ENCODE measurements at regions not wholly inside any gene's neighbourhood (a gene's known extent, or its start where the extent isn't known, plus 50 kb on each side); places are given as distances from the start of the nearest gene placed in this dataset.

GRCh38 chr9:93900971-93901861 lies 53.9 kb downstream of the BARX1 start:
- H3K9ac ChIP-seq (ENCODE audit: low read length): no peak overlapping the region
- no peak overlapping the region for H3K4me3 ChIP-seq (ENCODE audit: low read depth, low read length)
- H3K27me3 ChIP-seq (ENCODE audit: control insufficient read depth, insufficient read depth, low read length): no peaks in the 10 kb centered on the region
- H3K4me1 ChIP-seq (ENCODE audit: control insufficient read depth, insufficient read depth, low read length): no peaks in the 10 kb centered on the region
- H3K27ac ChIP-seq (ENCODE audit: low read depth, low read length): no peak overlapping the region
- peaks cover 6% of the 10 kb centered on the region; the same call in 1 of the 2 replicates for H3K9me3 ChIP-seq (ENCODE audit: control insufficient read depth, insufficient read depth, low read depth, low read length)
- no peaks in the 10 kb centered on the region for H3K36me3 ChIP-seq (ENCODE audit: control insufficient read depth, insufficient read depth, low read length)

GRCh38 chr9:93900436-93900819 lies 54.7 kb downstream of the BARX1 start:
- no peak overlapping the region for H3K4me3 ChIP-seq (ENCODE audit: low read depth, low read length)
- H3K27ac ChIP-seq (ENCODE audit: low read depth, low read length): no peak overlapping the region
- H3K27me3 ChIP-seq (ENCODE audit: control insufficient read depth, insufficient read depth, low read length): no peaks in the 10 kb centered on the region

GRCh38 chr9:93899609-93900435 lies 55.3 kb downstream of the BARX1 start:
- H3K4me1 ChIP-seq (ENCODE audit: control insufficient read depth, insufficient read depth, low read length): no peaks in the 10 kb centered on the region
- no peak overlapping the region for H3K4me3 ChIP-seq (ENCODE audit: low read depth, low read length)
- no peak overlapping the region for H3K27ac ChIP-seq (ENCODE audit: low read depth, low read length)
- peaks cover 6% of the 10 kb centered on the region; the same call in 1 of the 2 replicates for H3K9me3 ChIP-seq (ENCODE audit: control insufficient read depth, insufficient read depth, low read depth, low read length)
- no peak overlapping the region for H3K9ac ChIP-seq (ENCODE audit: low read length)
- H3K36me3 ChIP-seq (ENCODE audit: control insufficient read depth, insufficient read depth, low read length): no peaks in the 10 kb centered on the region
- H3K27me3 ChIP-seq (ENCODE audit: control insufficient read depth, insufficient read depth, low read length): no peaks in the 10 kb centered on the region

More at GRCh38 chr9:93900436-93900819, 54.7 kb downstream of the BARX1 start:
- H3K9me3 ChIP-seq (ENCODE audit: control insufficient read depth, insufficient read depth, low read depth, low read length): peaks cover 6% of the 10 kb centered on the region; the same call in 1 of the 2 replicates
- no peak overlapping the region for H3K9ac ChIP-seq (ENCODE audit: low read length)
- H3K36me3 ChIP-seq (ENCODE audit: control insufficient read depth, insufficient read depth, low read length): no peaks in the 10 kb centered on the region
- no peaks in the 10 kb centered on the region for H3K4me1 ChIP-seq (ENCODE audit: control insufficient read depth, insufficient read depth, low read length)

DNA sequence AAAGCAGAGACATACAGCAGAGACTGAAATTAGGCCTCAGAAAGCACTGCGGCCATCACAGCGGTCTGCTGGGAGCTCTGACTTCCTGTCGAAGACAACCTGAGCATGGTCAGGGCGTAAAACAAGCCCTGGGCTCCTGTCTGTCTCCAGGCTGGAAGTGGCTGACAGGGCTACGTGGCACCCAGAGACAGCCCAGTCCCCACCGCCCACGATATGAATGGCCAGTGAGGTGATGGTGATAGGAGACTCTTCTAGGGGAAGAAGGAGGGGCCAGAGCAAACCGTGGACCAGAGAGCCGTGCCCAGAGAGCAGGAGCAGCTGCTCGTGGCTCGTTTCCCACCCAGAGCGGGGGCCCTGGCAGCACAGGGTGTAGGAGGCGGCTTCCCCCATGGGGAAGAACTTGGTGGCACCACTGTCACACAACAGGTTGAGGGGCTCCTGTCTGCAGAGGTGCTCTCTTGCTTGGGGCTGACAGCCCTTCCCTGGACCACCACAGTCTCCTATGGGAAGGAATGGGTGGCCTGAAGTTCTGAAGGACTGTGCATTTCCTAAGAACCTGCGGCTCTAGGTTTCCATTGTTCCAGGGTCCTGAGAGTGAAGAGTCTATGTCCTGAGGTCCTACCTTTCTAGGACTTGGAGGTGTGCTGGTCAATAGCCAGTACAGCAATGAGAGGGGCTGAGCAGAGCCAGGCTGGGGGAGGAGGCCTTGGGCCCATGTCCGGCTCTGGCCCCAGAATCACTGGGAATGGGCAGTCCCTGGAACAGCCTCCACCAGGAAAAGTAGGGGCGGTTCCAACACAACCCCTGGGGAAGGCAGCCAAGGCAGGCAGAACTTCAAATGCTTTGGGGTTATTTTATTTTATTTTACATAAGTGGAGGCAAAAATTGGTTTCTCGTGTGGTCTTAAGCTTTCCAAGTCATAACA lies 56.4 kb downstream of the BARX1 start:
- no peaks in the 10 kb centered on the region for H3K27me3 ChIP-seq (ENCODE audit: control insufficient read depth, insufficient read depth, low read length)

DNA sequence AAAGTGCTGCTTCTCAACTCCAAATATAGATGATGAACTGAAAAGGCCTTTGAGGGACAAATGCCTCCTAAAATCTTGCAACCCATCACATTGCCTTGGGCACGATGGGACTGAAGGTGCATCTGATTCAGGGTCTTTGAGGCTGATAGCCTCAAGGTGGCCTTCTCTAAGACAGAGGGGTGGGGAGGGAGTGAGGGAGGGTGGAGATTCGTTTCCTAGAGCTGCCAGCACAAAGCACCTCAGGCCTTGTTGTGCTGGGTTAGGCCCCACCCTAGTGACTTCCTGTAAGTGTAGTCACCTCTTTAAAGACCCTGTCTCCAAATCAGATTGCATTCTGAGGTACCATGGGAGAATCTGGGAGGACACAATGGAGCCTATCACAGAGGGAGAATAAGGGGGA lies 57.1 kb downstream of the BARX1 start:
- no peak overlapping the region for H3K27ac ChIP-seq (ENCODE audit: low read depth, low read length)
- no peaks in the 10 kb centered on the region for H3K4me1 ChIP-seq (ENCODE audit: control insufficient read depth, insufficient read depth, low read length)
- H3K4me3 ChIP-seq (ENCODE audit: low read depth, low read length): no peak overlapping the region
- peaks cover 11% of the 10 kb centered on the region for H3K9me3 ChIP-seq (ENCODE audit: control insufficient read depth, insufficient read depth, low read depth, low read length)
- H3K9ac ChIP-seq (ENCODE audit: low read length): no peak overlapping the region
- no peaks in the 10 kb centered on the region for H3K36me3 ChIP-seq (ENCODE audit: control insufficient read depth, insufficient read depth, low read length)
- H3K27me3 ChIP-seq (ENCODE audit: control insufficient read depth, insufficient read depth, low read length): no peaks in the 10 kb centered on the region

More for the DNA sequence above, 56.4 kb downstream of the BARX1 start:
- Histone ChIP-seq H3K9ac (ENCODE audit: low read length) (no peak overlapping the region), H3K4me1 (ENCODE audit: control insufficient read depth, insufficient read depth, low read length) (no peaks in the 10 kb centered on the region), H3K4me3 (ENCODE audit: low read depth, low read length) (no peak overlapping the region), H3K36me3 (ENCODE audit: control insufficient read depth, insufficient read depth, low read length) (no peaks in the 10 kb centered on the region), H3K27ac (ENCODE audit: low read depth, low read length) (no peak overlapping the region), H3K9me3 (ENCODE audit: control insufficient read depth, insufficient read depth, low read depth, low read length) (peaks cover 6% of the 10 kb centered on the region; the same call in 1 of the 2 replicates)

DNA sequence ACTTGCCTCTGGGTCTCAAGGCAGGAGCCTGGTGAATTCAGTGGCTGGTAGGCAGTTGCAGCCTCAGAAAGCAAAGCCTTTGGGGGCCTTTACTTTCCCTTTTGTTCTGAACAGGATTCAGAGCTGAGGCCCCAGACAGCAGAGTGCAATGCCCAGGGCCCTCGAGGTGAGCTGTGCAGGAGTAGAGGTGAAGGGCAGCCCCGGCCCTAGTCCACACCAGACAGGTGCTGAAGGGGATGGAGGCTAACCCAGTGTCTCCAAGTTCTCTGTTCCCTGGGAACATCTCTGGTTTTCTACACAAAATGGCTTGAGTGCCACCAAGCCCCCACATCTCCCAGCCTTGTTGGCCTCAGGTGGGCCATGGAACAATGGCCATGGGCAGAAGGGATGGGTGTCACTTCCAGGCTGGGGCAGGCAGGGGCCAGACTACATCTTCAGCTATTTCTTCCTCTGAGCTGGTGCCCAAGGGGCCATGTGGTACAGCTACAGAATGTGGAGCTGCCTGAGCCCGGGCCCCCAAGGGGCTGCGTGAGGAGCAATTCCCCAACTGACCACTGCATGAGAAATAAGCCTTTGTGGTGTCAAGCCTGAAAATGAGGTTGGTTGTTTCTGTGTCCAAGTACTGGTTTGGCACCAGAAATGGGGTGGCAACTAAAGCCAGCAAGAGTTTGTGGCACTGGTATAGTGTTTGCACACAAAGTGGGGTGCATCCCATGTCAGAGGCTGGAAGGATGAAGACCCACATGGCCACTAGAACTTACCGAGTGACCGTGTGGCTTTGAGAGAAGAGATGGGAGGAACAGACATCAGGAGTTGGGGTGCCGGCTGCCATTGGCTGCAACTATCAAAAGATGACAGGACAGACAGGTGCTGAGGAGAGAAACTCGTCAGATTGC lies 57.8 kb downstream of the BARX1 start:
- no peak overlapping the region for H3K27ac ChIP-seq (ENCODE audit: low read depth, low read length)
- no peaks in the 10 kb centered on the region for H3K4me1 ChIP-seq (ENCODE audit: control insufficient read depth, insufficient read depth, low read length)
- H3K9ac ChIP-seq (ENCODE audit: low read length): no peak overlapping the region
- H3K27me3 ChIP-seq (ENCODE audit: control insufficient read depth, insufficient read depth, low read length): no peaks in the 10 kb centered on the region
- H3K9me3 ChIP-seq (ENCODE audit: control insufficient read depth, insufficient read depth, low read depth, low read length): peaks cover 18% of the 10 kb centered on the region
- no peak overlapping the region for H3K4me3 ChIP-seq (ENCODE audit: low read depth, low read length)
- no peaks in the 10 kb centered on the region for H3K36me3 ChIP-seq (ENCODE audit: control insufficient read depth, insufficient read depth, low read length)

GRCh38 chr9:93896496-93897033 lies 58.6 kb downstream of the BARX1 start:
- Histone ChIP-seq H3K9ac (ENCODE audit: low read length) (no peak overlapping the region), H3K4me3 (ENCODE audit: low read depth, low read length) (no peak overlapping the region), H3K27me3 (ENCODE audit: control insufficient read depth, insufficient read depth, low read length) (no peaks in the 10 kb centered on the region), H3K9me3 (ENCODE audit: control insufficient read depth, insufficient read depth, low read depth, low read length) (peaks cover 25% of the 10 kb centered on the region), H3K27ac (ENCODE audit: low read depth, low read length) (no peak overlapping the region), H3K36me3 (ENCODE audit: control insufficient read depth, insufficient read depth, low read length) (no peaks in the 10 kb centered on the region), H3K4me1 (ENCODE audit: control insufficient read depth, insufficient read depth, low read length) (no peaks in the 10 kb centered on the region)

DNA sequence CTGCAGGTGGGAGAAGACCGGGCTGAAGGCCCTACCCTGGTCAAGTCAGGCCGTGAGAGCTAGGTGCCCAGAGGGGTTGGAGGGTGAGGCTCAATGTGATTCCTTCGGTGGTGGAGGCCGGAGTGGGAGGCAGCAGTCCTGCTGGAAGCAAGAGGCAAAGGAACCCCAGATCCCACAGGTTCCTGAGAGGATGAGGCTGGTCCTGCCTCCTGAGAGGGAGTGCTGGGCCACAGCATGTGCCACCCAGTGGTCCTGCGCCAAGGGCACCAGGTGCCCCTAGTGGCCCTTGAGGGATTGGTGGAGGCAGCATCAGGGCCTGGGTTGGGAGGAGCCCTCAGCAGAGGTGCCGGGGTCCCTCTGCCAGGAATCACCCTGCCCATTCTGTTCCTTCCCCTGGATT lies 59.1 kb downstream of the BARX1 start:
- Histone ChIP-seq H3K4me1 (ENCODE audit: control insufficient read depth, insufficient read depth, low read length) (no peaks in the 10 kb centered on the region), H3K27me3 (ENCODE audit: control insufficient read depth, insufficient read depth, low read length) (no peaks in the 10 kb centered on the region), H3K9ac (ENCODE audit: low read length) (no peak overlapping the region), H3K27ac (ENCODE audit: low read depth, low read length) (no peak overlapping the region), H3K4me3 (ENCODE audit: low read depth, low read length) (no peak overlapping the region), H3K36me3 (ENCODE audit: control insufficient read depth, insufficient read depth, low read length) (no peaks in the 10 kb centered on the region), H3K9me3 (ENCODE audit: control insufficient read depth, insufficient read depth, low read depth, low read length) (peaks cover 25% of the 10 kb centered on the region)

DNA sequence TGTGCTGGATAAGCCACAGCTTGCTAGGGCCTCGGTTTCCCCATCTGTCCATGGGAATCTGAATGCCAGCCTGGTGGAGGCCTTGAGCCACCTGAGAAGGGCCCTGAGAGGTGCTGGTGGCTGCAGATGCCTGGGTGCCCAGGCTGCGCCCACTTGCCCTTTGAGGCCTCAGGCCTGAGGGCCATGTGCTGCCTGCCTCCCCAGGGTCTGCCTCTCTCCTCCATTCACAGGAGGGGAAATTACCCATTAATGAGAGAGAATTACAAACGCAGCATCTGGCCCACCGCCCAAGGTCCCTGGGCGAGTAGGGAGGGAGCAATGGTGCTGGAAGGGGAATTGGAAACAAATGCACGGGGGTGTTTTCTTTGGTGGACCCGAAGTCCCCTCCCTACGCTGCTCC lies 59.6 kb downstream of the BARX1 start:
- Histone ChIP-seq H3K4me1 (ENCODE audit: control insufficient read depth, insufficient read depth, low read length) (no peaks in the 10 kb centered on the region), H3K9me3 (ENCODE audit: control insufficient read depth, insufficient read depth, low read depth, low read length) (peaks cover 25% of the 10 kb centered on the region), H3K27me3 (ENCODE audit: control insufficient read depth, insufficient read depth, low read length) (no peaks in the 10 kb centered on the region), H3K27ac (ENCODE audit: low read depth, low read length) (no peak overlapping the region), H3K9ac (ENCODE audit: low read length) (no peak overlapping the region), H3K36me3 (ENCODE audit: control insufficient read depth, insufficient read depth, low read length) (no peaks in the 10 kb centered on the region), H3K4me3 (ENCODE audit: low read depth, low read length) (no peak overlapping the region)

Data from HUES6 (cell line).